Naive thymus-derived CD8-positive, alpha-beta T cell (primary cell): ENCODE measurements at regions not wholly inside any gene's neighbourhood (a gene's known extent, or its start where the extent isn't known, plus 50 kb on each side); places are given as distances from the start of the nearest gene placed in this dataset.

Experiments
- ATAC-seq, 2 donors: fragments of 150-1000 bp; cut with Tn5 transposase in 1 of 2; sonication (Bioruptor Pico), chemical (Tn5 transposase) in 1 of 2; 1 replicate in 1 of 2; 2 replicates in 1 of 2; pipeline ENCODE4 v1.10.0; 2021; ENCODE audit warnings: mild to moderate bottlenecking in 2 of 2, moderate library complexity in 2 of 2
- POLR2A ChIA-PET: fragments of 350-600 bp; sonication (Branson Sonifier 250); formaldehyde crosslinking; loops from one replicate; lab custom pipeline; 2021; ENCODE audit warnings: antibody characterized with exemption; lab: Charles Lee
- DNase-seq, 10 donors: peaks; one replicate each; pipeline versions ENCODE4 v3.0.0 to v3.0.0-alpha.2; 2020 to 2022
- H3K27ac Mint-ChIP-seq, 10 donors: one replicate each; pipeline ENCODE4 v1.8.0; 2020 to 2022; ENCODE audit warnings: mild to moderate bottlenecking in 10 of 10, mixed read lengths in 10 of 10, moderate library complexity in 4 of 10, inconsistent platforms in 1 of 10
- H3K27me3 Mint-ChIP-seq, 5 donors: one replicate each; pipeline ENCODE4 v1.8.0; 2021 to 2022; ENCODE audit warnings: mixed read lengths in 5 of 5
- H3K36me3 Mint-ChIP-seq, 3 donors: one replicate each; pipeline ENCODE4 v1.8.0; 2020 to 2022; ENCODE audit warnings: mixed read lengths in 3 of 3, mild to moderate bottlenecking in 2 of 3, inconsistent platforms in 1 of 3
- H3K4me1 Mint-ChIP-seq, 4 donors: one replicate each; pipeline ENCODE4 v1.8.0; 2021 to 2022; ENCODE audit warnings: mixed read lengths in 4 of 4
- H3K4me3 Mint-ChIP-seq, 10 donors: one replicate each; pipeline ENCODE4 v1.8.0; 2020 to 2022; ENCODE audit warnings: mild to moderate bottlenecking in 10 of 10, mixed read lengths in 10 of 10, moderate library complexity in 6 of 10, inconsistent platforms in 1 of 10
- H3K9me3 Mint-ChIP-seq, 9 donors: one replicate each; pipeline ENCODE4 v1.8.0; 2020 to 2022; ENCODE audit warnings: mixed read lengths in 9 of 9, mild to moderate bottlenecking in 3 of 9, inconsistent platforms in 1 of 9, moderate library complexity in 1 of 9

GRCh38 chr4:123974386-123975149 is 578.0 kb downstream of the SPRY1 start:
- no peak for ATAC-seq
- H3K27me3 Mint-ChIP-seq, result peaks cover 0 to 20% (median 0%) of the 10 kb centered on the region in 5 donors
- no peak overlapping the region for H3K4me3 Mint-ChIP-seq
- DNase-seq, result no peak
- peaks cover 0 to 4% (median 2%) of the 10 kb centered on the region in 3 donors for H3K36me3 Mint-ChIP-seq
- POLR2A ChIA-PET, result no interaction called here
- peaks cover 0 to 3% (median 0%) of the 10 kb centered on the region in 4 donors for H3K4me1 Mint-ChIP-seq
- no peak overlapping the region for H3K27ac Mint-ChIP-seq
- peaks cover 0 to 16% (median 7%) of the 10 kb centered on the region in 9 donors for H3K9me3 Mint-ChIP-seq

- H3K36me3 Mint-ChIP-seq, result peaks cover 0 to 4% (median 2%) of the 10 kb centered on the region in 3 donors
- ATAC-seq (no peak), DNase-seq (no peak)
- H3K9me3 Mint-ChIP-seq, result peaks cover 0 to 19% (median 7%) of the 10 kb centered on the region in 9 donors
- peaks cover 0 to 20% (median 0%) of the 10 kb centered on the region in 5 donors for H3K27me3 Mint-ChIP-seq
- peaks cover 0 to 3% (median 0%) of the 10 kb centered on the region in 4 donors for H3K4me1 Mint-ChIP-seq
- POLR2A ChIA-PET, result no interaction called here
- no peak overlapping the region for H3K4me3 Mint-ChIP-seq
- no peak overlapping the region for H3K27ac Mint-ChIP-seq
Observed at GRCh38 chr4:123976285-123976684, 579.7 kb downstream of the SPRY1 start.

GRCh38 chr4:123976819-123977218 is 580.2 kb downstream of the SPRY1 start:
- Mint-ChIP-seq H3K27me3 (peaks cover 0 to 20% (median 0%) of the 10 kb centered on the region in 5 donors), H3K27ac (no peak overlapping the region), H3K36me3 (peaks cover 0 to 4% (median 1%) of the 10 kb centered on the region in 3 donors), H3K9me3 (peaks cover 0 to 19% (median 6%) of the 10 kb centered on the region in 9 donors), H3K4me1 (peaks cover 0 to 3% (median 0%) of the 10 kb centered on the region in 4 donors), H3K4me3 (no peak overlapping the region)
- POLR2A ChIA-PET, result no interaction called here
- no peak for DNase-seq
- ATAC-seq, result no peak

- peaks cover 0 to 3% (median 0%) of the 10 kb centered on the region in 4 donors for H3K4me1 Mint-ChIP-seq
- DNase-seq (no peak), ATAC-seq (no peak)
- no peak overlapping the region for H3K4me3 Mint-ChIP-seq
- H3K27ac Mint-ChIP-seq, result no peak overlapping the region
- H3K27me3 Mint-ChIP-seq, result peaks cover 0 to 20% (median 0%) of the 10 kb centered on the region in 5 donors
- H3K36me3 Mint-ChIP-seq, result peaks cover 0 to 4% (median 0%) of the 10 kb centered on the region in 3 donors
- POLR2A ChIA-PET, result no interaction called here
- peaks cover 0 to 19% (median 6%) of the 10 kb centered on the region in 9 donors for H3K9me3 Mint-ChIP-seq
Observed at GRCh38 chr4:123977641-123978081, 581.1 kb downstream of the SPRY1 start.

GRCh38 chr4:123978637-123979036 is 582.0 kb downstream of the SPRY1 start:
- Mint-ChIP-seq H3K27me3 (peaks cover 0 to 14% (median 0%) of the 10 kb centered on the region in 5 donors), H3K9me3 (peaks cover 0 to 19% (median 5%) of the 10 kb centered on the region in 9 donors), H3K4me3 (no peak overlapping the region), H3K36me3 (peaks cover 0 to 4% (median 0%) of the 10 kb centered on the region in 3 donors), H3K27ac (no peak overlapping the region), H3K4me1 (peaks cover 0 to 3% (median 0%) of the 10 kb centered on the region in 4 donors)
- POLR2A ChIA-PET, result no interaction called here
- ATAC-seq (no peak), DNase-seq (no peak)

GRCh38 chr4:123980736-123981300 is 584.2 kb downstream of the SPRY1 start:
- Mint-ChIP-seq H3K4me3 (no peak overlapping the region), H3K9me3 (peaks cover 0 to 19% (median 5%) of the 10 kb centered on the region in 9 donors), H3K27ac (no peak overlapping the region), H3K36me3 (peaks cover 0 to 4% (median 0%) of the 10 kb centered on the region in 3 donors), H3K4me1 (peaks cover 0 to 3% (median 0%) of the 10 kb centered on the region in 4 donors), H3K27me3 (peaks cover 0 to 10% (median 0%) of the 10 kb centered on the region in 5 donors)
- DNase-seq (no peak), ATAC-seq (no peak)
- POLR2A ChIA-PET, result no interaction called here

GRCh38 chr4:123984886-123985285 is 588.3 kb downstream of the SPRY1 start:
- H3K36me3 Mint-ChIP-seq, result no peaks in the 10 kb centered on the region
- DNase-seq, result no peak
- no peak overlapping the region for H3K27ac Mint-ChIP-seq
- peaks cover 0 to 2% (median 0%) of the 10 kb centered on the region in 9 donors for H3K9me3 Mint-ChIP-seq
- H3K4me3 Mint-ChIP-seq, result no peak overlapping the region
- no peaks in the 10 kb centered on the region for H3K4me1 Mint-ChIP-seq
- ATAC-seq, result no peak
- no peaks in the 10 kb centered on the region for H3K27me3 Mint-ChIP-seq
- POLR2A ChIA-PET, result no interaction called here

- peaks cover 0 to 2% (median 0%) of the 10 kb centered on the region in 9 donors for H3K9me3 Mint-ChIP-seq
- H3K4me3 Mint-ChIP-seq, result no peak overlapping the region
- H3K27ac Mint-ChIP-seq, result no peak overlapping the region
- no peaks in the 10 kb centered on the region for H3K27me3 Mint-ChIP-seq
- ATAC-seq, result no peak
- POLR2A ChIA-PET, result no interaction called here
- H3K4me1 Mint-ChIP-seq, result no peaks in the 10 kb centered on the region
- no peaks in the 10 kb centered on the region for H3K36me3 Mint-ChIP-seq
- no peak for DNase-seq
Observed at GRCh38 chr4:123986268-123986798, 589.7 kb downstream of the SPRY1 start.

GRCh38 chr4:123987408-123987807 is 590.8 kb downstream of the SPRY1 start:
- DNase-seq (no peak), ATAC-seq (no peak)
- Mint-ChIP-seq H3K4me1 (no peaks in the 10 kb centered on the region), H3K4me3 (no peak overlapping the region), H3K9me3 (peaks cover 0 to 2% (median 0%) of the 10 kb centered on the region in 9 donors), H3K27me3 (peaks cover 0 to 5% (median 0%) of the 10 kb centered on the region in 5 donors), H3K27ac (no peak overlapping the region), H3K36me3 (no peaks in the 10 kb centered on the region)
- POLR2A ChIA-PET, result no interaction called here

GRCh38 chr4:123990310-123990870 is 593.8 kb downstream of the SPRY1 start:
- Mint-ChIP-seq H3K27me3 (peaks cover 0 to 10% (median 0%) of the 10 kb centered on the region in 5 donors), H3K36me3 (no peaks in the 10 kb centered on the region), H3K4me1 (no peaks in the 10 kb centered on the region), H3K4me3 (no peak overlapping the region), H3K27ac (no peak overlapping the region), H3K9me3 (peaks cover 0 to 2% (median 0%) of the 10 kb centered on the region in 9 donors)
- POLR2A ChIA-PET, result no interaction called here
- ATAC-seq (no peak), DNase-seq (no peak)

- peaks cover 0 to 10% (median 0%) of the 10 kb centered on the region in 5 donors for H3K27me3 Mint-ChIP-seq
- H3K9me3 Mint-ChIP-seq, result peaks cover 0 to 2% (median 0%) of the 10 kb centered on the region in 9 donors
- no peak overlapping the region for H3K27ac Mint-ChIP-seq
- H3K36me3 Mint-ChIP-seq, result no peaks in the 10 kb centered on the region
- ATAC-seq (no peak), DNase-seq (no peak)
- POLR2A ChIA-PET, result no interaction called here
- H3K4me3 Mint-ChIP-seq, result no peak overlapping the region
- H3K4me1 Mint-ChIP-seq, result no peaks in the 10 kb centered on the region
Observed at GRCh38 chr4:123994917-123995316, 598.3 kb downstream of the SPRY1 start.

- POLR2A ChIA-PET, result no interaction called here
- no peak for ATAC-seq
- H3K27ac Mint-ChIP-seq, result no peak overlapping the region
Observed at GRCh38 chr4:123995936-123996335, 599.3 kb downstream of the SPRY1 start.

More at GRCh38 chr4:123995936-123996335, 599.3 kb downstream of the SPRY1 start:
- DNase-seq, result no peak
- Mint-ChIP-seq H3K36me3 (no peaks in the 10 kb centered on the region), H3K4me3 (no peak overlapping the region), H3K27me3 (peaks cover 0 to 10% (median 0%) of the 10 kb centered on the region in 5 donors), H3K9me3 (peaks cover 0 to 2% (median 0%) of the 10 kb centered on the region in 9 donors), H3K4me1 (no peaks in the 10 kb centered on the region)
